ENCODE measurements at regions not wholly inside any gene's neighbourhood (a gene's known extent, or its start where the extent isn't known, plus 50 kb on each side); places are given as distances from the start of the nearest gene placed in this dataset.
"Not testable (repeated sequence)": the region's sequence is repeated elsewhere in the genome, so short reads cannot be mapped to it uniquely, and the experiment has no call there.

- no peaks in the 10 kb centered on the region for H3K36me3 Mint-ChIP-seq
- no peaks in the 10 kb centered on the region for H3K4me1 Mint-ChIP-seq
- ChIA-PET CTCF (no interaction called here), POLR2A (no interaction called here)
- no peak overlapping the region for H3K27ac Mint-ChIP-seq
- DNase-seq (ENCODE audit: low spot score) = no peak
- H3K9me3 Mint-ChIP-seq = peaks cover 12% of the 10 kb centered on the region
- no peak overlapping the region for H3K4me3 Mint-ChIP-seq
- no peaks in the 10 kb centered on the region for H3K27me3 Mint-ChIP-seq (ENCODE audit: low read depth)
- TF ChIP-seq CTCF (IDR thresholded peaks at IDR 0.05) (no peak), JAZF1 (CRISPR knock-in tag; IDR thresholded peaks at IDR 0.05) (no peak), CREB1 (CRISPR knock-in tag; IDR thresholded peaks at IDR 0.05) (no peak), GRHL2 (CRISPR knock-in tag; IDR thresholded peaks at IDR 0.05; ENCODE audit: insufficient replicate concordance, severe bottlenecking) (no peak), ERG (CRISPR knock-in tag; IDR thresholded peaks at IDR 0.05) (no peak), FOXP1 (CRISPR knock-in tag; IDR thresholded peaks at IDR 0.05; ENCODE audit: borderline replicate concordance) (no peak), IRF1 (CRISPR knock-in tag; IDR thresholded peaks at IDR 0.05) (no peak)
- TF ChIP-seq, protein P1, sequence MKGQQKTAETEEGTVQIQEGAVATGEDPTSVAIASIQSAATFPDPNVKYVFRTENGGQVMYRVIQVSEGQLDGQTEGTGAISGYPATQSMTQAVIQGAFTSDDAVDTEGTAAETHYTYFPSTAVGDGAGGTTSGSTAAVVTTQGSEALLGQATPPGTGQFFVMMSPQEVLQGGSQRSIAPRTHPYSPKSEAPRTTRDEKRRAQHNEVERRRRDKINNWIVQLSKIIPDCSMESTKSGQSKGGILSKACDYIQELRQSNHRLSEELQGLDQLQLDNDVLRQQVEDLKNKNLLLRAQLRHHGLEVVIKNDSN (CRISPR knock-in tag; IDR thresholded peaks at IDR 0.05) = no peak
- TF ChIP-seq, protein P2, sequence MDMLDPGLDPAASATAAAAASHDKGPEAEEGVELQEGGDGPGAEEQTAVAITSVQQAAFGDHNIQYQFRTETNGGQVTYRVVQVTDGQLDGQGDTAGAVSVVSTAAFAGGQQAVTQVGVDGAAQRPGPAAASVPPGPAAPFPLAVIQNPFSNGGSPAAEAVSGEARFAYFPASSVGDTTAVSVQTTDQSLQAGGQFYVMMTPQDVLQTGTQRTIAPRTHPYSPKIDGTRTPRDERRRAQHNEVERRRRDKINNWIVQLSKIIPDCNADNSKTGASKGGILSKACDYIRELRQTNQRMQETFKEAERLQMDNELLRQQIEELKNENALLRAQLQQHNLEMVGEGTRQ (CRISPR knock-in tag; IDR thresholded peaks at IDR 0.05) = no peak
- ATAC-seq = no peak
Measured at GRCh38 chr16:82281544-82281943, 111.5 kb upstream of the MPHOSPH6 start.

- POLR2A ChIA-PET = no interaction called here
- TF ChIP-seq ZNF121 (CRISPR knock-in tag; IDR thresholded peaks at IDR 0.05) (no peak), TCF7 (CRISPR knock-in tag; IDR thresholded peaks at IDR 0.05; ENCODE audit: low read depth) (no peak), GTF2I (CRISPR knock-in tag; conservative IDR thresholded peaks at IDR 0.05) (no peak), NR2C2 (CRISPR knock-in tag; IDR thresholded peaks at IDR 0.05) (no peak), IRF1 (CRISPR knock-in tag; IDR thresholded peaks at IDR 0.05) (no peak)
- TF ChIP-seq, protein P3, sequence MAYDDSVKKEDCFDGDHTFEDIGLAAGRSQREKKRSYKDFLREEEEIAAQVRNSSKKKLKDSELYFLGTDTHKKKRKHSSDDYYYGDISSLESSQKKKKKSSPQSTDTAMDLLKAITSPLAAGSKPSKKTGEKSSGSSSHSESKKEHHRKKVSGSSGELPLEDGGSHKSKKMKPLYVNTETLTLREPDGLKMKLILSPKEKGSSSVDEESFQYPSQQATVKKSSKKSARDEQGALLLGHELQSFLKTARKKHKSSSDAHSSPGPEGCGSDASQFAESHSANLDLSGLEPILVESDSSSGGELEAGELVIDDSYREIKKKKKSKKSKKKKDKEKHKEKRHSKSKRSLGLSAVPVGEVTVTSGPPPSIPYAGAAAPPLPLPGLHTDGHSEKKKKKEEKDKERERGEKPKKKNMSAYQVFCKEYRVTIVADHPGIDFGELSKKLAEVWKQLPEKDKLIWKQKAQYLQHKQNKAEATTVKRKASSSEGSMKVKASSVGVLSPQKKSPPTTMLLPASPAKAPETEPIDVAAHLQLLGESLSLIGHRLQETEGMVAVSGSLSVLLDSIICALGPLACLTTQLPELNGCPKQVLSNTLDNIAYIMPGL (CRISPR knock-in tag; IDR thresholded peaks at IDR 0.05) = no peak
- TF ChIP-seq, protein P4, sequence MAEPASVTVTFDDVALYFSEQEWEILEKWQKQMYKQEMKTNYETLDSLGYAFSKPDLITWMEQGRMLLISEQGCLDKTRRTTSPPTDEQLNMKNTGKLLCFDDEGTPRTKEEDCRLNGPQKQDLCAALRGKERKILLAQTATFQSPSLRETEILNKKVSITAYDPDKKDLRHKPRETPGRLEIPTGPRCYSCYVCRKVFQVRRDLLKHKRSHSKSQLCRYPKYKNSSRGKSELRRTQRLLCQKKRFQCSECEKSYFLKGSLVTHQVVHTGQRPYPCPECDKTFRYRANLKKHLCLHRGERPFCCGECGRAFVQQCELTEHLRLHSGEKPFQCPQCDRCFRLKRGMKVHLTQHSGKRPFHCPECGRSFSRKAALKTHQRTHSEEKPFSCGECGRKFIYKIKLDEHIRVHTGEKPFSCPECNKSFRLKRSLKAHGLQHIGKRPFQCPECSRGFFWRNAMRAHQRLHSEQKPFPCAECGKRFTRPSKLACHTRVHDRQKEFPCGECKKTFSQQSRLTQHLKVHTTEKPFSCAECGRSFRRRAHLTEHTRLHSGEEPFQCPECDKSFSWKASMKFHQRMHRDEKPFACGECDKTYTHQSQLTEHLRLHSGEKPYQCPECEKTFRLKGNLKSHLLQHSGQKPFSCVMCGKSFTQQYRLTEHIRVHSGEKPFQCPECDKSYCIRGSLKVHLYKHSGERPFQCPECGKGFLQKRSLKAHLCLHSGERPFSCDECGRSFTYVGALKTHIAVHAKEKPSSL (CRISPR knock-in tag; conservative IDR thresholded peaks at IDR 0.05) = no peak
- peaks cover 12% of the 10 kb centered on the region for H3K9me3 Mint-ChIP-seq
Measured at GRCh38 chr16:82280867-82281266, 110.8 kb upstream of the MPHOSPH6 start.

GRCh38 chr16:82275349-82275748, 105.3 kb upstream of the MPHOSPH6 start:
- H3K27me3 Mint-ChIP-seq (ENCODE audit: low read depth); POLR2A ChIA-PET; ATAC-seq; H3K36me3 Mint-ChIP-seq; DNase-seq (ENCODE audit: low spot score); H3K9me3 Mint-ChIP-seq; H3K4me1 Mint-ChIP-seq; H3K4me3 Mint-ChIP-seq; H3K27ac Mint-ChIP-seq: not testable (repeated sequence)
- CTCF ChIA-PET = interaction anchor here (3.4 kb wide), 1 partner anchor 12 kb away, joined by 16 read pairs; no protein-coding TSS in a partner anchor

More at GRCh38 chr16:82280867-82281266, 110.8 kb upstream of the MPHOSPH6 start:
- no peaks in the 10 kb centered on the region for H3K36me3 Mint-ChIP-seq
- no peak overlapping the region for H3K4me3 Mint-ChIP-seq
- no peaks in the 10 kb centered on the region for H3K4me1 Mint-ChIP-seq
- no peak for DNase-seq (ENCODE audit: low spot score)
- no peaks in the 10 kb centered on the region for H3K27me3 Mint-ChIP-seq (ENCODE audit: low read depth)
- ATAC-seq = no peak
- H3K27ac Mint-ChIP-seq = no peak overlapping the region
- CTCF ChIA-PET = interaction anchor here (1.2 kb wide), 1 partner anchor 63 kb away, joined by 3 read pairs; no protein-coding TSS in a partner anchor
